ENCODE measurements at regions not wholly inside any gene's neighbourhood (a gene's known extent, or its start where the extent isn't known, plus 50 kb on each side); places are given as distances from the start of the nearest gene placed in this dataset.
"Not testable (repeated sequence)": the region's sequence is repeated elsewhere in the genome, so short reads cannot be mapped to it uniquely, and the experiment has no call there.

- TF ChIP-seq ZNF335 (CRISPR knock-in tag; IDR thresholded peaks at IDR 0.05); EZH2 (conservative IDR thresholded peaks at IDR 0.05; ENCODE audit: low read depth, low read length); ZNF232 (CRISPR knock-in tag; IDR thresholded peaks at IDR 0.05; ENCODE audit: borderline replicate concordance); ZNF20 (CRISPR knock-in tag; IDR thresholded peaks at IDR 0.05); RFX5 (IDR thresholded peaks at IDR 0.05; ENCODE audit: low read depth, low read length); CHD2 (IDR thresholded peaks at IDR 0.05; ENCODE audit: low read depth, low read length); MAFK (conservative IDR thresholded peaks at IDR 0.05 in 1 of 2, IDR thresholded peaks at IDR 0.05 in 1 of 2; ENCODE audit: low read length in 2 of 2); ZBTB10 (CRISPR knock-in tag; IDR thresholded peaks at IDR 0.05; ENCODE audit: borderline replicate concordance); ZNF792 (CRISPR knock-in tag; IDR thresholded peaks at IDR 0.05); ZBTB4 (CRISPR knock-in tag; IDR thresholded peaks at IDR 0.05; ENCODE audit: borderline replicate concordance); HCFC1 (IDR thresholded peaks at IDR 0.05; ENCODE audit: low read depth, low read length): not testable (repeated sequence)
- TF ChIP-seq, protein P1, sequence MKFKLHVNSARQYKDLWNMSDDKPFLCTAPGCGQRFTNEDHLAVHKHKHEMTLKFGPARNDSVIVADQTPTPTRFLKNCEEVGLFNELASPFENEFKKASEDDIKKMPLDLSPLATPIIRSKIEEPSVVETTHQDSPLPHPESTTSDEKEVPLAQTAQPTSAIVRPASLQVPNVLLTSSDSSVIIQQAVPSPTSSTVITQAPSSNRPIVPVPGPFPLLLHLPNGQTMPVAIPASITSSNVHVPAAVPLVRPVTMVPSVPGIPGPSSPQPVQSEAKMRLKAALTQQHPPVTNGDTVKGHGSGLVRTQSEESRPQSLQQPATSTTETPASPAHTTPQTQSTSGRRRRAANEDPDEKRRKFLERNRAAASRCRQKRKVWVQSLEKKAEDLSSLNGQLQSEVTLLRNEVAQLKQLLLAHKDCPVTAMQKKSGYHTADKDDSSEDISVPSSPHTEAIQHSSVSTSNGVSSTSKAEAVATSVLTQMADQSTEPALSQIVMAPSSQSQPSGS (CRISPR knock-in tag; IDR thresholded peaks at IDR 0.05), result not testable (repeated sequence)
- TF ChIP-seq, protein P2, sequence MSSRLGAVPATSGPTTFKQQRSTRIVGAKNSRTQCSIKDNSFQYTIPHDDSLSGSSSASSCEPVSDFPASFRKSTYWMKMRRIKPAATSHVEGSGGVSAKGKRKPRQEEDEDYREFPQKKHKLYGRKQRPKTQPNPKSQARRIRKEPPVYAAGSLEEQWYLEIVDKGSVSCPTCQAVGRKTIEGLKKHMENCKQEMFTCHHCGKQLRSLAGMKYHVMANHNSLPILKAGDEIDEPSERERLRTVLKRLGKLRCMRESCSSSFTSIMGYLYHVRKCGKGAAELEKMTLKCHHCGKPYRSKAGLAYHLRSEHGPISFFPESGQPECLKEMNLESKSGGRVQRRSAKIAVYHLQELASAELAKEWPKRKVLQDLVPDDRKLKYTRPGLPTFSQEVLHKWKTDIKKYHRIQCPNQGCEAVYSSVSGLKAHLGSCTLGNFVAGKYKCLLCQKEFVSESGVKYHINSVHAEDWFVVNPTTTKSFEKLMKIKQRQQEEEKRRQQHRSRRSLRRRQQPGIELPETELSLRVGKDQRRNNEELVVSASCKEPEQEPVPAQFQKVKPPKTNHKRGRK (CRISPR knock-in tag; IDR thresholded peaks at IDR 0.05), result not testable (repeated sequence)
- TF ChIP-seq, protein P3, sequence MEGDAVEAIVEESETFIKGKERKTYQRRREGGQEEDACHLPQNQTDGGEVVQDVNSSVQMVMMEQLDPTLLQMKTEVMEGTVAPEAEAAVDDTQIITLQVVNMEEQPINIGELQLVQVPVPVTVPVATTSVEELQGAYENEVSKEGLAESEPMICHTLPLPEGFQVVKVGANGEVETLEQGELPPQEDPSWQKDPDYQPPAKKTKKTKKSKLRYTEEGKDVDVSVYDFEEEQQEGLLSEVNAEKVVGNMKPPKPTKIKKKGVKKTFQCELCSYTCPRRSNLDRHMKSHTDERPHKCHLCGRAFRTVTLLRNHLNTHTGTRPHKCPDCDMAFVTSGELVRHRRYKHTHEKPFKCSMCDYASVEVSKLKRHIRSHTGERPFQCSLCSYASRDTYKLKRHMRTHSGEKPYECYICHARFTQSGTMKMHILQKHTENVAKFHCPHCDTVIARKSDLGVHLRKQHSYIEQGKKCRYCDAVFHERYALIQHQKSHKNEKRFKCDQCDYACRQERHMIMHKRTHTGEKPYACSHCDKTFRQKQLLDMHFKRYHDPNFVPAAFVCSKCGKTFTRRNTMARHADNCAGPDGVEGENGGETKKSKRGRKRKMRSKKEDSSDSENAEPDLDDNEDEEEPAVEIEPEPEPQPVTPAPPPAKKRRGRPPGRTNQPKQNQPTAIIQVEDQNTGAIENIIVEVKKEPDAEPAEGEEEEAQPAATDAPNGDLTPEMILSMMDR (CRISPR knock-in tag; IDR thresholded peaks at IDR 0.05), result not testable (repeated sequence)
Observed at GRCh38 chr2:126160950-126161349, 495.0 kb upstream of the GYPC start.

Data from HepG2 (cell line).